Activated CD4-positive, alpha-beta T cell treated with anti-CD3 and anti-CD28 coated beads, Interleukin-2, amount 50 U/mL, for 4 hours (primary cell): ENCODE measurements at regions not wholly inside any gene's neighbourhood (a gene's known extent, or its start where the extent isn't known, plus 50 kb on each side); places are given as distances from the start of the nearest gene placed in this dataset.
A peak's percentile ranks its signal among the peaks of the same experiment; 100 is the strongest.

Experiments
- DNase-seq, 2 experiments: peaks; one replicate each; pipeline ENCODE4 v3.0.0-alpha.2; 2020

DNA sequence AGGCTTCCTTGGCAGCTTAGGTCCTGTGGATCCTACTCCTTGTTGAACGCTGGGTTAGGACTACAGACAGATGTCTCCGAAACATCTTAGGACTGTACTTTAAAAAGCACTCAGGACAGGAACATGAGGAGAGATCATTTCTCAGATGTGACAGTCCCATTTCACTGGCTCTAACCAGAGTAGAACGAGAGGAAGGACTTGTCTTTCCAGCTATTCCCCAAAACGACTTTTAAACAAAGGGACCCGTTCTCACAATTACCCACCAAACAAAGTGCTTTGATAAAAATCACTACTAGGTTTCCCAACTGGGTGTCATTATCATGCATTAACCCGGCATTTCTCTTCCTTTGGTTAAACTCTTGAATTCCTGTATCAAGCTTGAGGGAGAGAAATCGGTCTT lies 84.7 kb upstream of the BARX2 start:
- DNase-seq = no peak

DNA sequence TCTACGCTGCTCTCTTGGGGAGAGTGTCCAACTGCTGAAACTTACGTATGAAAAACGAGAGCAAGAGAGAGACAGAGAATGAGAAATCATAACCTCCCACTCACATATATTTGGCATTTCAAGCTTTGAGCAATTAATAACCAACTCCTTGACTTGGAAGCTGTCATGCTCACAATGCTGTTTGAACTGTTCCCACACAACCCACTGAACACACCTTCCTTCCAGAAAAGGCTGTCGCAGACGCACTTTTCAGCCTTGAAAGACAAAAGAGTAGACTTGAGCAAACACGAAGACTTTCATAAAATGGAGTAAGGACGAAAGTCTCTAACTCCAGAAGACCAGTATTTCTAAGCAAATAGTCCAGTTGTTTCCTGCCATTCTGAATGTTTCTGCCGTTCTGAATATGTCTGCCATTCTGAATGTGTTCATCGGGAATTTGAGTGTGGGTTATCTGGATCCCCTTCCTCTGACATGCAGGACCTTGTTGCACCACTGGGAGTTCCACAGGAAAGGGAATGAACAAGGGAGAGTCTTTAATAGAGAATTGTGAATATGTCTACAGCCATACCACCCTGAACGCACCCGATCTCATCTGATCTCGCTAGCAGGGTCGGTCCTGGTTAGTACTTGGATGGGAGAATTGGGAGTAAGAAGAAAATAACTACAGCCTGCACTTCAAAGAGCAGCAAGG lies 86.2 kb upstream of the BARX2 start:
- DNase-seq = no peak

DNA sequence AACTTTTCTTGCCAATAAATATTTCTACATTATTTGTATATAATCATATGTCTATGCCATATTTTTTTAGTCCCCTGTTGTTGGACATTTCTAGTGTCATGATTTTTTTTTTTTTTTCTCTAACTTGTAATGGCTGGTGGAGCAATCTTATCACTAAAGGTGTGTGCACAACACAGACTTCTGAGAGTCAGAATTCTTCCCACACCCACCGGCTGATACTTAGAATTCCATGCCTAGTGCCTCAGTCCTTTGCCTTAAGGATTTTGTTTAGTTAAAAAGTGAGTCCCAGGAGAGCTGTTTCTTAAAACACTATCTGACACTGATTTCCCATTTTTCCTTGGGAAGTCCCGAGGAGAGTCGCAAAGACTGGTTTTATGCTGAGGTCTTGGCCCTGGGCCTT lies 87.7 kb upstream of the BARX2 start:
- no peak for DNase-seq

DNA sequence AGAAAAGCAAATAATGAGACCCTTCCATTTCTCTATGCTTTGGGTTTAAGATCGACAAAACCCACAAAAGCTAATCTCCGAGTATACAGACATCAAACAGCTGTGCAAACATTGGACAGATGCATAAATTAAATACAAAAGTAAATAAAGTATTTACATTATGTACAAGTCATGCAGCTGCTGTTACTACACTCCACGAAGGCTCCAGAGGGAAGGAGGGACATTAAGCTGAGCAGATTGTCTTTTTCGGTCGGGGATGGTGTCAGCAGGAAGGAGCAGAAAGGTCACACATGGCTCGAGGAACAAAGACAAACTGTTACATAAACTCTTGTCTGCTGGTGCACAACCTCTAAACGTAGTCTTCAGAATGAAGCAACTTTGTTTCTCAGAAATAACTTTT lies 88.8 kb upstream of the BARX2 start:
- no peak for DNase-seq

DNA sequence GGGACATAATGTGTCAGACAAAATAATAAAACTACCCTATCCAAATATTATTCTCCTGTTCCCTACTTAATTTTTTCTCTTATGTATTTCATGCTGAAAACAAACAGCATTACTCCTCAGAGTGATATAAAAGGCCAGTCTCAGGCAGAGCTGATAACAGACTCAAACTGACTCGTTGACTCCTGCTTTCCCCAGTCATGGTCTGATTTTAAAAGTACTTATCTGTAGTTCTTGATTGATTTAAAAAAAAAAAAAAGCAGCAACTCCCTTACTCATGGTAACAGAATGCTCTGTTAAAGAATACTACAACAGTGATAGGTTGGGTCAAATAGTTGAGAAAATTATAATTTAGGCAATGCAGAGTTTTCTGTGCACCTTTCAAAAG lies 90.3 kb upstream of the BARX2 start:
- no peak for DNase-seq

DNA sequence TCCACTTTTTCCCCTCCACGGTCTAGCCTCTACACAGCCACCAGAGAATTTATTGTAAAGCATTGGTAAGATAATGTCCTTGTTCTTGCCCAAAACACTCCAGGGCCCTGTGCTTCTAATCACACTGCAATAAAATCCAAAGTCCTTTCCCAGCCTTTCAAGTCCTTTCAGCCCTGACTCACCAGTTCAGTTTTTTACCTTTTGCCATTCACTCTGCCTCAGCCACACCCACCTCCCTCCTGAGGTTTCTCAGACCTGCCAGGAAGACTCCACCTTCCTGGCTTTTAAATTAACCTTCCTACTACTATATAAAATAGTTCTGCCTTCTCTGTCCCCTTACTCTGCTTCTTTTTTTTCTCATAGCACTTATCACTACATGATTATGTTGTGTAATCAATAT lies 91.0 kb upstream of the ARHGAP32 start:
- DNase-seq = no peak

DNA sequence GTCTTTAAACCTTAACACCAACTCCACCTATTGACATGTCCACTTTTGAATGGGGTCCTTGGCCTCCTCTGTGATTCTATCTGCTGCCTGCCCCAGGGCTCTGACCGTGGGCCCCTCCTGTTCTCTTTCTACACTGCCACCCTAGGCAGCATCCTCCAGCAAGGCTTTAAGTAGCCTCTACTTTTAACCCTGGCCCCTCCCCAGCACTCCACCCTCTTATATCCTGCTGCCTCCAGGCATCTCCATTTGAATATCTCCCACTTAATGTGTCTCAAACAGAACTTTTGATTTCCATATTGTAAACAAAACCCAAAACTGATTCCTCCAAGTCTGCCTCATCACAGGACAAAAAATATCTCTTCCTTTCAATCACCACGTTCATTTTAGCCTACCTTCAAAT lies 90.5 kb upstream of the ARHGAP32 start:
- no peak for DNase-seq

DNA sequence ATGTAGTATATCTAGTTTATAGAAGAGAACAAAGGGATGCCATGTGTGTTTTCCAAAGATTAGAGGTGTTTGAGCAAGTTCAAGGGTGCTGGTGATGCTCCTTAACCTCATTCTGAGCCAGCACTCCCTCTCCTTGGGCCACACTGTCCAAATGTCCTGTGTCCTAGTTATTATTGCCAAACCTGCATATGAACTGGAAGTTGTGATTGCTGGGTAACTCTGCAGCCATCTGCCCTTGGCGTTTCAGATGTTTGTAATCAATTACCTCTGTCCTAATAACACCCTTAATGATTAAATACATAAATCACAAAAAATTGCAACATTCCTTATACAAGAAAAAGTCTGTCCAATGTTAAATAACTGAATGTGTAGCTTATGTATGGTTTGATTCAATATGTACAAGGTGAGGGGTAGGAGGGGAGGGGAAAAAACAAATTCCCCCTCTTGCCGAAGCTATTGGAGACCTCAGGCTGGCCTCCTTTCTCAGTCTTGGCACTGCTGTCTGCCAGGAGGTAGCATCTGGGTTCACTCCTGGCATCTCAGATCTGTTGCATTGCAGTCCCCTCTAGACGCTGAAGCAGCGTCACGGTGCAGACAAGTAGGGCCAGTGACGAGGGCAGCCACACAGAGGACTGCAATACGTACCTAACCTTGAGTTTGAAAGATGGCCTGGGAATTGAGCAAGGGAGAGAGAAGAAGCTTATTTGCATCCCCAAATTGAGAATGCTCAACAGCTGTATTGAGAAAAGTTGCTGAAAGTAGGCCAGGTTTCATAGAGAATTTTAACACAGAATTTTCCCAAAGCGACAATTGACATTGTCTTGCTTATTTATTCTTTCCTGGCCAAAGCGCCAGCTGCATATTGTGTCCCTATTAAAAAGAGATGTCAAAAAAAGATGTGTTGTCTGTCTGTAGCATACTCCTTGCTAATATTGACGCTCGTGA lies 89.6 kb upstream of the ARHGAP32 start:
- DNase-seq = no peak

DNA sequence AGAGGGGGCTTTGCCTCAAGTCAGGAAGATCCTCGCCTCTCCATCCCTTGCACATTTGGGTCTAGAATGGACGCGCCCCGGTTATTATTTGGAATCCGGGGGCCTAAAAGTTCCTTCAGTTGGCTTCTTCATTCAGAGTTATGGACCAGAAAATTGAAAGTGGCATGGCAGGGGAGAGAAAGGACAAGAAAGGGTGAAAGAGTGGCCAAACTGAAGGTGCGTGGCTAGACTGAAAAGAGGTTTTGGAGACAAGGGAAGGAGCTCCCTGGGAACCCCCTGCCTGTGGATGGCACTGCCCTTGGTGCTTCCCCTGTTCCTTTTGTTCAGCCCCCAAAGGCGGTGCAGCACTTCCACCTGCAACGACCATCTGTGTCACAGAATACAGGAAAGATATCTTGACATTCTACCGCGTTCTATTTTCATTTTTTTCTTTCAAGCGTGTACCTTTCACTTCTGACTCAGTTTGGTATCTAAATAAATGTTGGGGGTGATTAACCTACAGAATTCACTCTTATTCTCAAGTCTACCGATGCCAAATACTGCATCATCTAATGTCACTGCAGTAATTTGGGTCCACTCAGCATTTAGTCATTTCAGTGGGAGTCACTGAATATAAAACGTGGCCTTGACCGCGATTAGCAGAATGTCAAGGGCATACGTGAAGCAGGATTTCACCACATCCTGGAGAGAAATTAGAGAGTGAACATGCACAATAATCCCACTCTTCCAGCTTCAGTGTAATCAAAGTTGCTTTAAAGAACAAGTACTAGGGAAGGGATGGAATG lies 88.1 kb upstream of the ARHGAP32 start:
- DNase-seq = no peak

DNA sequence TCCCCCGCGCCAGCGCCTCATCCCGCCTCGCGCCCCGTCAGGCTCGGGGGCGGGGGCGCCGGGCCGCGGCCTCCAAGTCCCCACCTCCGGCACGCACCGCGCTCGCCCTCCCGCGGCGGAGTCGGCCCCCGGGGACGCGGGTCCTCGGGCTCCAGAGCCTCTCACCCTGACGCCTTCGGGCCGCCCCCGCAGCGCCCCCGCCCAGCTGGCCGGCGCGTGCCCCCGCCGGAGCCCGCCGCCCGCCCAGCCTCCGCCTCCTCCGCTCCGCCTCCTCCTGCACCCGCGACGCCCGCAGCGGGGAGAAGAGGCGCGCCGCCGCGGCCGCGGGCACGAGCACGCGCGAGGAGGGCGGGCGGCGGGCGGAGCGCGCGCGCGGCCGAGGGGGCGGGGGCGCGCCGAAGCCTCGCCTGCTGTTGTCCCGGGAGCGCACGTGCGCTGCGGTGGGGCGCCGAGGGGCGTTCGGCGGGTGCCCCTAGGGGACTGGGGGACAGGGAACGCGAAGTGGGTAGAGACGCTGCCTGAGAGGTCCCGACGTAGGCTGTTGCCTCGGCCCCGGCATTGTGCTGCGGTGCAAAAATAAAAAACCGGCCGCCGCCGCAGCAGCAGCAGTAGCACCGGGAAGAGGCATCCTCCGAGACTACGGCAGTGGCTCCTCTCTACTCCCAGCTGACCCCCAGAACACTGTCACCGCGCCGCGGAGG lies 87.4 kb upstream of the ARHGAP32 start:
- peak; percentile 57 to 60 for DNase-seq

DNA sequence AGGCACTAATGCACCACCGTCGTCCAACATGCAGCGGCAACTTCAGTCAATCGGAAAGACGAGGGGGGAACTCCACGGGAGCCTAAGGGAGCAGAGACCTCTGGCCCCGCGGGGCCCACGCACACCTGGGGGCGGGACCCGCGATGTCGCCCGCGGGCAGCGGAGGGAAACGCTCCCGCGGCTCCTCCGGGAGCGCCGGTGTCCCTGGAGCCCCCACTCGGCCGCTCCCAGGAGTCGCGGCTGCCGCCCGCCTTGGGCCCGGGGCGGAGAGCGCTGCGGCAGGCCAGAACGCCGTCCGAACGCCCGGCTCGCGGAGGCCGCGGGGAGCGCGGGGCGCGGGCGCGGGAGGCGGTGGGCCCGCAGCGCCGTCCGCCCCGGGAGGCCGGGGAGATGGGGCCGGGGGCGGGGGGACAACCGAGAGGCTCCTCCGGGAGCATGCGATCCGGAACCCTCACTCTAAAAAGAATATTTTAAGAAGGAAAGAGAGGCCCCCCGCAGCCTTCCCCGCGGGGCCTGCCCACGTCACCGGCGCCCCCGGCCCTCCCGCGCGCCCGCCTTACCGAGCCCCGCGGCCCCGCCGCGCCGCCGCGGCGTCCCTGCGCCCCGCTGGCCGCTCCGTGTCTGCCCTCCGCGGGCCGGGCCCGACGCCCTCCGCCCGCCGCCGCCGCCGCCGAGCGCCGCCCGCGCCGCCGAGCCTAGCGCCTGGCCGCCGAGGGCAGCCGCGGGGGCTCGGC lies 86.6 kb upstream of the ARHGAP32 start:
- no peak for DNase-seq

DNA sequence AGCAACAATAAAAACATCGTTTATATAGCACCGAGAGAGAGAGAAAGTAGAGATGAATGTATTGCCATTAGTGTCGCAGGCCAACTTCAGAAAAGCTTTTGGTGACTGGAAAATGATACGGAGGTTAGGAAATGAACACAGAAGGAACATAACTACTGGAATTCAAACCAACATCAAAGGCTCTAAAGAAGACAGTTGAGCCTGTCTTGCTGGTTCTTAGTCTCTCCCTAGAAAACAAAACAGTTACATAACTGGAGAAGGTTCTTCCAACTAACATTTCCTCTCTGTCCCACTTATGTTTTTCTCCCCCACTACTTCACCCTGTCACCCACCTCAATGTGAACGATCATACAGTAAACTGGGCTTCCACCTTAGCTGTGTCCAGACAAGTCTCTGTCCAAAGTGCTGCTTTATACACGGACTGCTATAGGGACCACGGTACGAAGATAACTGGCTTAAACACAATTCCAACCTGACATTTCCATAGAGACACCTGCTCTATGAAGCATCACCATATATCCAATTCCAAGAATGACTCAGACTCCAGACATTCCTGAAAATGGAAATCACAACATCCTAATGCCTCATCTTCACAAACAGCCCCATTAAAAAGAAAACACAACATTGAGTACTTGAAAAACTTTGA lies 85.2 kb upstream of the ARHGAP32 start:
- no peak for DNase-seq

DNA sequence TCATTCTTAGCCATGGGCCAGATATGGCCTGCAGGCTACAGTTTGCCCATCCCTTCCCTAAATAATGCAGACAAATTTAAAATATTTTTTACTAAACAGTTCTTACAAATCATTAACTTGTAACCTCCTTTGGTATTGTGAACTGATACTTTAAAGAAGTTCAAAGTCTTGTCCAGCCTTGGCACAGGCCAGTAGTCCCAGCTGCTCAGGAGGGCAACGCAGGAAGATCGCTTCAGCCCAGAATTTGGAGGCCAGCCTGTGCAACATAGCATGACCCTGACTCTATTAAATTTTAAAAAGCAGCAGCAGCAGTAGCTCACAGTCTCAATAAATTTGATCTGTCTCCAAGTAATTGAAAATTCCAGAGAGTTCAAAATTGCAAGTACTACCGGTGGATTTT lies 83.7 kb upstream of the ARHGAP32 start:
- DNase-seq = no peak

DNA sequence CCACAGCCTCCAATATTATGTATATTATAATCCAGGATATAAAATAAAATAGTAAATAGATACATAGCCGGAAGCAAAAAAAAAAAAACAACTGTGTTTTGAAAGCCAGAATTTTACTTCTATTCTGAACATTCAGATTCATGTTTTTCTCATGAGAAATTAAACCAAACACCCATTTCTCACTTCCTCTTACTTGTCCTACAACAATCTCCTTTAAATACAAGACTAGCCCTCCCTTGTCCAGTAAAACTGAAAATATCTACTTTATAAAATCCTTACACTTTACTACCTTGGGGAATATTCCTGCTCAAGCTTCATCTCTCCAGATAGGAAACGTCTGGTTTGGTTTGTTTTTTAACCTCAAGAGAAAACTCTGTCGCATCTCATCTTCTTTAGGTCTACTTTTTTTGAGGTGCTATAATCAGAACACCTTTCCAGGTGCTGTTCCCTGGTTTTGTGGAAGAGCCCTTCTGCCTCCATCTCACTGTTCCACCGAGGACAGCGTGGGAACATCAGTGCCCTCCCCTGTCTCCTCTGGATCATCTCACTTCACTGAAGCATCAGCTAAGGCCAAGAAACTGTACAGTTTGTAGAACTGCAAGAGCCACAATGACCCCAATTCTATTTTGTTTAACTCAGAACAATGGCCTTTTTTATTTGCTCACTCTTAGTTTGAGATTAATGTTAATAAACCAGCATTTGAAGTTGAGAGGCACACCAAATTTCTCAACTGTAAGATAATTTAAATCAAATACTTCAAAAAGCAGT lies 82.0 kb upstream of the ARHGAP32 start:
- DNase-seq = no peak

DNA sequence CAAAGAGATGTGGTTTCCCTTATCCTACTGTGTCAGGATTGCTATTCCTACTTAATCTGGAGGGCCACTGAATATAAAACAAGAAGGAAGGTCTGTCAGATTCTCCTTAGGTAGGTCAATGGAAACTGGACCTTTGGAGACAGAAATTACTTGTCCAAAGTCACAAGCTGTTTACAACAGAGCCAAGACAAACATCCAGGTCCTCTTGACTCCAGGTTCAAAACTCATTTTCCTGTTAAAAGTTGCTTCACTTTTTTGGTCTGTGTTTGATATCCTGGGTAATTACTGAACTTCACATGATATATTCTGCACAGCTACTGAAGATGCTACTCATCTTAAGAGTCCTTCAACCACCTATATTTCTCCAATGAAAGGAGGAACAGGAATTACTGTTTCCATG lies 81.2 kb upstream of the ARHGAP32 start:
- DNase-seq = no peak

DNA sequence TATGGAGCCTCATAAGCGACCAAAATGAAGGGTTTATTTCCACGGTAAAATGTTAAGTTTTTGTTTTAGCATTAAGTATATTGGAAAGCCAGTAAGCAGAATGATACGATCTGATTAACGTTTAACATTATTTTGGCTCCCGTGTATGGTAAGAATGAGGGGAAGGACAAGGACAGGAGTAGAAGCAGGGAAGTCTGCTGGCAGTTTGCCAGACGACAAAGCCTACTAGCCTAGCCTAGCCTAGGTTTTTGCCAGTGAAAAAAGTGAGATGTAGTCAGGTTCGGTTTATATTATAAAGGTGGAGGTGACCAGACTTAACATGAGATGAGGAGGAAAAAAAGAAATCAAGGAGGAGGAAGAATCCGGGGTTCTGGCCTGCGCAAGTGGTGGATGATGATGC lies 78.9 kb upstream of the ARHGAP32 start:
- no peak for DNase-seq

DNA sequence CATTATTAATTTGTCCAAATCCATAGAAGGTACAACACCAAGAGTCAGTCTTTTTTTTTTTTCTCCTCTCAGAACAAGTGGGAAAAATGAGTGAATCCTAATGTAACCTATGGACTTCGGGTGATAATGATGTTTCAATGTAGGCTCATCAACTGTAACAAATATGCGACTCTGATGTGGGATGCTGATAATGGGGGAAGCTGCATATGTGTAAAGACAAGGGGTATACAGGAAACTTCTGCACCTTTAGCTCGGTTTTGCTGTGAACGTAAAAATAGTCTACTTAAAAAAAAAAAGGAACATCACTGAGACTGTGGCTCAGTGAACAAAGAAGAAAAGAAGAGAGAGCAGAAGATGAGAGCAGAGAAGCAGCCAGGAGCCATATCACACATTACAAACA lies 78.3 kb upstream of the ARHGAP32 start:
- DNase-seq = no peak

DNA sequence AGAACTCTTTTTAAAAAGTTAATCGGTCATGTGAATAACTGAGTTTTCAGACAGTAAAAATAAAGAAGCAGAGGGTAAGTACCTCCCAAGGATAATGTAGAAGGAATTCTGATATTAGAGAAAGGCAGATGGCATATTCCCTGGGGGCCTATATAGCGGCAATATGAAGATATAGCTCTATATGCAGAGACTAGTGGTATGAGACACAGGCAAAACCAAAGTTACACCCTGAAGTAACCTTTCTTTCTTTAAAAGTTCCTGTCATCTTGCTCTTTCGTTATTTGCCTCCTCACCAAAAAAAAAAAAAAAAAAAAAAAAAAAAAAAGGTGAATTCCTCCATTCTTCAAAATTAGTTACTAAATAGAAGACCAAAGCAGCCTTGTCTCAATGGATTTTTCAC lies 76.2 kb upstream of the ARHGAP32 start:
- no peak for DNase-seq

DNA sequence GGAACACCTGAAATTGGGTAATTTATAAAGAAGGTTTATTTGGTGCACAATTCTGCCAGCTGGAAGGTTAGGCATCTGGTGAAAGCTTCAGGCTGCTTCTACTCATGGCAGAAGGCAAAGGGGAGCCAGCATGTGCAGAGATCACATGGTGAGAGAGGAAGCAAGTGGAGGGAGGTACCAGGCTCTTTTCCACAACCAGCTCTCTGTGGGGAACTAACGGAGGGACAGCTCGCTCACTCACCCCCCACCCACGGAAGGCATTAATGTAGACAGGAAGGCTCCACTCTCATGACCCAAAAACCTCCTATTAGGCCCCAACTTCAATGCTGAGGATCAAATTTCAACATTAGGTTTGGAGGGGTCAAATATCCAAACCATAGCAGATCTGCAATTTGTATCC lies 75.6 kb upstream of the ARHGAP32 start:
- no peak for DNase-seq

DNA sequence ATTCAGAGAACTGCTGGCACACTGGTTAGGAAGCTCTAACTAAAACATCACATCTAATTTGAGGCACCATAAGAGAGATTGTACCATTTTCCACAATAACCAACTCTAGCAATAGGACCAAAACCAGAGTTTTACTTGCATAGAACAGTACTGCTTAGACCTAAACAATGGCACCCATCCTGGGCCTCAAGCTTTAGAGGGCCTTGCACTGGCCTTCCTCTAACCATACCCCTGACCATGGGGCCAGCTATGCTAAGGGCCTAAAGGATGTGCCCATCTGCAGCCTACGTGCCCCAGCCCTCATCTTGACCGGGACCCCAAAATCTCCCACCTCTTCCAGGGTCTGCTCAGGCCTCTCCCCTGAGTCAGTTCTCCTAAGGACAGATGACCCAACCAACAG lies 74.4 kb upstream of the ARHGAP32 start:
- no peak for DNase-seq
